ENCODE measurements at regions not wholly inside any gene's neighbourhood (a gene's known extent, or its start where the extent isn't known, plus 50 kb on each side); places are given as distances from the start of the nearest gene placed in this dataset.

DNA sequence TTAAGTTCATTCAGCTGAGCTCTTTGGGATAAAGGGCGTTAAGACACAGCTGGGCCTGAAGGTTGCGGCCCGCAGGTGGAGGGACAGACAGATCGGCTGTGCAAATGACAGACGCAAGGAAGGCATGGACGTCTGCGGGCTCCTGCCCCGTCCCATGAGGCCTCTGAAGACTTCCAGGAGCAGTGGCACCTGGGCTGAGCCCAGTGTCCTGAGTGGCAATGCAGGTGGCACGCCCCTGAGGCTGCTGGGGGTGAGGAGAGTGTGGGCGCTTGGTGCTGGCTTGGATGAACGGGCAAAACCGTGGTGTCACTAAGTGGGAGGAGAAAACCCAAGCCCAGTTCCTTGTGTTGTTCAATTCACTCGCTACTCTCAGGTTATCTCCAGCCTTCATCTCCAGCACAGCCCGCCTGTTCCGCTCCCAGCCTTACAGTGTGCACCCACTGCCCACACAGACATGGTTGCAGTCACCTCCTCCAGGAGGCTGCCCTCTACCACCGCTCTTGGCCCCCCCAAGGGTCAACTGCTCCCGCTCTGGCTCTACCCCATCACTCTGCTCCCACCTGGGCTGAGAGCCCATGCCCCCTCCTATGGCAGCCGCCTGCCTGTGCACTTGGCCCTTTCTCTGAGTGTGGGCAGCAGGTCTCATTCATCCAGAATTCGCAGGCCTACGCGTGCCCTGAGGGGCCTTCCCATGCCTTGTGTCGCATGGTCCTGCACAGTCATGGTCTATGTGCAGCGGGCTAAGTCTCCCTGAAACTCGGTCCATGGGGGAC, 50.3 kb downstream of the PTGR3 start:
- no peak for DNase-seq (ENCODE audit: low spot score)

DNA sequence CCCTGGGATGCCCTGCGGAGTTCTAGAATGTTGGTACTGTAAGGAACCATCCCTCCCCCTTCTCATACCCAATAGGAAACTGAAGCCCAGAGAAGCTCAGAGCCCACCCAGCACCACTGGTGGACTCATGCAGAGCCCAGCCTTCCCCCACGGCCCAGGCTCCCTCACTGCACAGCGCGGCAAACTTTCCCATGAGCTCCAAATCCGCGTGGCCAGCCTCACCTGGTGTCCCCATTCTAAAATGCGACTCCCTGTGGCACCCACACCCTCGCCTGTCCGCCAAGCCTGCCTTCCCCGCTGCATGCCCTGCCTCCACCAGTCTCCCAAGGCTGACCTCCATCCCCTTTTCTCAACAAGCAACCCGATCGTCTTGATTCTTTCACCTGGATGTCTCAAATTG, 51.1 kb downstream of the PTGR3 start:
- DNase-seq (ENCODE audit: low spot score), result no peak

DNA sequence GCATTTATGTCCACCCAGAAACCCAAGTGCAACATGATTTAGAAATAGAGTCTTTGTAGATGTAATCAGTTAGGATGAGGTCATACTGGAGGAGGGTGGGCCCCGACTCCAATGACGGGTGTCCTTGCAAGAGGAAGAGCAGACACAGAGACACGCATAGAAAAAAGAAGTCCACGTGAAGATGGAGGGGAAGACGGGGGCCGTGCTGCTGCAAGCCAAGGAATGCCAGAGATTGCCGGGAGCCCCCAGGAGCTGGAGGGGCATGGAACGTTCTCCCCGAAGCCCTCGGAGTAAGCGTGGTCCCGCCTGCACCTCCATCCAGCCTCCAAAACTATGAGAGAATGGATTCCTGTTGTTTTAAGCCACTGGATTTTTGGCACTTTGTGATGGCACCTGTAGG, 51.6 kb downstream of the PTGR3 start:
- DNase-seq (ENCODE audit: low spot score), result no peak

DNA sequence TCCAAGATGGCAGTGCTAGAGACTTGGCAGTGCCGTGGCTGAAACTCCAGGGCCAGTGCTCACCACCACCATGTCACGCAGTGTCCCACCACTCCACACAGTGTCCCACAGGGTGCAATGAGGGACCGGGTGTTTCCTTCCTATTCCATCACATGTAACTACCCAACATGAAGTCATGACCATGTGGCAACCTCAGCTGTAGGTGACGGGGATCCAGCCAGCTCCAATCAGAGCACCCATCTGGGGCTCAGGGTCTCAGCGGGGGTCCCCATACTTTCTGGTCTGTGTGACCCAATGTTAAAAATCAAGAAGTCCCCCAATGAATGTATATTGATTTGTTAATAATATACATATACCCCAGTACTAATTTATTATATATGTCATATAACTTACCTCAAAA, 52.1 kb downstream of the PTGR3 start:
- DNase-seq (ENCODE audit: low spot score), result no peak

DNA sequence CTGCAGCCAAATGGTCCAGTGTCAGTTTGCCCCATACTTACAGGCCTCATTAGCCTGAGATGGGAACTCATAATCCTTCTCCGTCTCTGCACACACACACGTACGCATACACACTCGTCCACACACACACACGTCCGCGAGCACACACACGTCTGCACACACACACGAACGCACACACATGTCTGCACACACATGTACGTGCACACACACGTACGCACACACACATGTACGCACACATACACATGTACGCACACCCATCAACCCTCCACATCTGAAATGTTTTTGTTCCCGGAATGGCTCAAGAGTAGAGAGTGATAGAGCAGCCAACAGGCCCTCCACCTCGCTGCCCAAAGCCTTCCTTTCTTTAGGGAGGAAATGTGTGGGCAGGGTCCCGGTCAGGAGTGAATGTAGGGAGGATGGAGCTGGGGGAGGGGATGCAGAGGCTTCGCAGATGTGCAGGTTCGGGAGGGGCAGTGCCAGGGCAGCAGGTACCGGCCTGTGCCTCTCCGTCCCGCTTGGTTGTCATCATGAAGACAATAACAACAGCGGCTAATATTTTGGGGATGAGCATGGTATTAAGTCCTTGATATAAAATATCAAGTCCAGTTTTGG, 52.7 kb downstream of the PTGR3 start:
- no peak for DNase-seq (ENCODE audit: low spot score)

DNA sequence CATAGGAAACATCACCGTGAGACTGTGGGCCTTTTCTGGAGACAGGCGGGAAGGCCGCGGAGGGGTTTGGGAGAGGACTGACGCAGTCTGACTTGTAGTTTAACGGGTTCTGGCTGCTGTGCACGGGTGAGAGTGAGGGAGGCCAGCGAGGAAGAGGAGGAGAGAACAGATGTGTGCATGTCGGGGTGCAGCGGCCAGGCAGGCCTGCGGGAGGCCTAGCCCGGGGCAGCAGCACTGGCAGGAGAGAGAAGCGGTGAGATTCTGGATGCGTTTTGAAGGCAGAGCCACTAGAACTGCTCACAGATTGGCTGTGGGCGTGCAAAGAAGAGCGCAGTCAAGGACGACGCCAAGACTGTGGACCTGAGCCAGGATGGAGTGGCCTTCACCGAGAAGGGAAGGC, 53.9 kb downstream of the PTGR3 start:
- DNase-seq (ENCODE audit: low spot score), result no peak

DNA sequence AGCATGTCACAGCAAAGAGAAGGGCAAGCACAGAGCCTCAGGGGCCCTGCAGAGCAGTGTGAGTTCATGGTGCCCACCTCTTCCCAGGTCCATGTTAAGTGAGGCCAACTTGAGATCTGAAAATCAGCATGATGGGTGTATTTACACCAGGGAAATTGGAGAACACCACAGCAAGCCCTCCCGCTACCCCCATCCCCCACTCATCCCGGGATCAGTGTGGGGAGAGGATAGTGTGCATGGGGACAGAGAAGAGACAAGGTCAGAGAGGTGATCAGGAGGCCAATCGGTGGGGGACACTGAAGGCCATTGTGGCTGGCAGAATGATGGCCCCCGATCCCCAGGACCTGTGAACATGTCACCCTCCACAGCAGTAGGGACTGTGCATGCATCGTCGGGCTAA, 54.7 kb downstream of the PTGR3 start:
- DNase-seq (ENCODE audit: low spot score), result no peak

DNA sequence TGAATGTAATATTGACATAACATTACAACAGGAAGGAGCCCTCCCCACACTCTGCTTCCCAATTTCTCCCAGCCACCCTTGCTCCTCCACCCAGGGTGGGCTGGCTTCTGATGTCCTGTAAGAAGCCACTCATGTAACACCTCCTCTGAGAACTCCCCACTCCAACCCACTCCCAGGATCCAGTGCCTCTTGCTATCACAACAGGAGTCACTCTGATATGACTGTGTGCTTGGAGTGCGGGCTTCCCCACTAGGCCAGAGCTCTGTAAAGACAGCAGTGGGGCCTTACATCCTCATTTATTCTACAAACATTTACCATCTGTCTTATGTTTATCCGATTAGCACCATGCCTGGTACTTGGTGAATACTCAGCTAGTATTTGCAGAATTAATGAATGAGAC, 65.1 kb downstream of the PTGR3 start:
- DNase-seq (ENCODE audit: low spot score), result no peak

DNA sequence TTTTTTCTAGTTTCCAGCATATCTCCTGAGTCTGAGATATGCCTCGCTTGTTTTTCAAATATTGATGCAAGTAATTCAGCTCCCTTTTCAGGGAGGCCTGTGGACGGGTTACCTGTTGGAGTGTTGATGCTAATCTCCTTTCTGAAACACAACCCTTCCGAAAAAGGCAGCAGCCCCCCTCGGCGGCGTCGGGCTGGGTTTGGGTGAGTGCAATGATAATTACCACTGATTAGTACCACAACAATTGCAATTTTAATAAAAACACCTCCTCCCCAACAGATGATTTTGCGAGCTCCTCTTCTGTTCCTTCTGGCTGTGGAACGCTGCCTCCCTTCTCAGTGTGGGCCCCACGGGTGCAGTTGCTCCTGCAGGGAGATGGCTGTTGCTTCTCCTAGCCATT, 66.3 kb downstream of the PTGR3 start:
- no peak for DNase-seq (ENCODE audit: low spot score)

DNA sequence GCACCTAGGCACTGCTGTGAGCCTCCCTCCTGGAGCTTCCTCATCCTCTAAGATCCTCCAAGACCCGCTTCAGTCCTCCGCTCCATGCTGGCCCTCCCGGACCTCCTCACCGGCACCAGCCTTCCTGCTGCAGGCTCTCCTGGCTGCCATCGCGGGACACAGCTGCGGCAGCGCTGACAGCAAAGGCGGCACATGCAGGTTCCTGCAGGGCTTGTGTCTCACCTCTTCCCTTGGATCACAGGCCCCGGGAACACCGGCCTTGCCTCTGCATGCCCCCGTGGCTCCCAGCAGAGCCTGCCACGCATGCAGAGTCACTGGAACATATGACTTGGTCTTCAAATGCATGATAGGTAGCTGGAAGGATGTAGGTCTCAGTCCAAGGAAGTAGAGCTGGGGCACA, 67.2 kb downstream of the PTGR3 start:
- no peak for DNase-seq (ENCODE audit: low spot score)

DNA sequence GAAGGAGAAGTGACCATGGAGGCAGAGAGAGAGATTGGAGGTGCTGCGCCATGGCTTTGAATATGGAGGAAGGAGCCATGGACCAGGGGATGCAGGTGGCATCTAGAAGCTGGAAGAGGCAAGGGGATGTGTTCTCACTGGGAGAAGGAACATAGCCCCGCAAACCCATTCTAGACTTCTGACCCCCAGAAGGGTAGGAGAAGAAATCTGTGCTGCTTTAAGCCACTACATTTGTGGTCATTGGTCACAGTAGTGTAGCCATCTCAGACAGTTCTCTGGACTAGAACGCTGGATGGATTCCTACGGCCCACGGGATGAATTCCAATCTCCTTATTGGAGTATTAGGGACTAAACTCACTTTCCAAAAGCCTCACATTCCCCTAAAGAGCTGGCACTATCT, 67.8 kb downstream of the PTGR3 start:
- DNase-seq (ENCODE audit: low spot score), result no peak

DNA sequence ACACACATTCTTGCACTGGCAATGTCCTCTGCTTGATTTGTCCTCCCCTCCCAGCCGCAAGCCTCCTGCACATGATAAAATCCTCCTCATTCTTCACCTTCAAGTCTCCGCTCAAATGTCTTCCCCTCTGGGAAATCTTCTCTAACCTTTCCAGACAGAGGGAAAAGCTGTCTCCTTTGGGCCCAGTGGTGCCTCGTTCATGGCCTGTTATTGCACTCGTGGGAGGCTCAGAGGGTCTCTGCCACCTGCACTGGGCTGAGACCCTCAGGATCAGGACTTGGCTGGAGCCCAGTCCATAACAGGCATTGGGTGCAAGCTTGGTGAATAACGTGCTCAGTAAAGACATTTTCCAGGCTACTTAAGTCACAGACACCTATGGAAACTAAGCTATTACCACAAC, 68.6 kb downstream of the PTGR3 start:
- no peak for DNase-seq (ENCODE audit: low spot score)

DNA sequence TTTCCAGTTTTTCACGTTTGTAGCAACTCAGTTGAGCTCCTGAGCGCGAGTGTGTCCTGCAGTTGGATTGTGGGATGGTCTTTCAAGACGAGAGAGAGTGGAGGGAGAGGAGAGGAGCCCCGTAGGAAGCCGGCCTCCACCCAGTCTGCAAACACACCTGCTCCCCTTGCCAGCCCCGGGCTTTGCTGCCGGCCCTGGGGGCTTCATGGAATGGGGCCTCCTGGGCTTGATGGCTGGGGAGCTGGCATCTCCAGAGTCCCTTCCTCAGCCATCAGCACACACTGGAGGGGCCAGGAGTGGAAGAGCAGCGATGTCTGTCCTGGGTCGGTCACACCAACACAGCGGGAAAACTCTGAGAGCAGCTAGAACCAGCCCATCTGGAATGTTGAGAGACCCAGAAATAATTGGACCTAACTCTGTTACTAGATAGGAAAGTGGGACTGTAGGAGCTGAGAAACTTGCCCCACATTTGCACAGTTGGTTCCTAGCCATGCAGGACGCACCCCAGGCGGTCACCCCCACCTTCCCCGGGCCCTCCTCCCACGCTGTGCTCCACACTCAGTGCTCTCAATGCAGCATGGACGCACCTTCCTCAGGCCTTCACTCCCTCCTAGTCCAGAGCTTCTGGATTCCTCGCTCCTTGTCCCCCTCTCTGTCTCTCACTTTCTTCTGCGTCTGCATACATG, 69.6 kb downstream of the PTGR3 start:
- DNase-seq (ENCODE audit: low spot score), result no peak

DNA sequence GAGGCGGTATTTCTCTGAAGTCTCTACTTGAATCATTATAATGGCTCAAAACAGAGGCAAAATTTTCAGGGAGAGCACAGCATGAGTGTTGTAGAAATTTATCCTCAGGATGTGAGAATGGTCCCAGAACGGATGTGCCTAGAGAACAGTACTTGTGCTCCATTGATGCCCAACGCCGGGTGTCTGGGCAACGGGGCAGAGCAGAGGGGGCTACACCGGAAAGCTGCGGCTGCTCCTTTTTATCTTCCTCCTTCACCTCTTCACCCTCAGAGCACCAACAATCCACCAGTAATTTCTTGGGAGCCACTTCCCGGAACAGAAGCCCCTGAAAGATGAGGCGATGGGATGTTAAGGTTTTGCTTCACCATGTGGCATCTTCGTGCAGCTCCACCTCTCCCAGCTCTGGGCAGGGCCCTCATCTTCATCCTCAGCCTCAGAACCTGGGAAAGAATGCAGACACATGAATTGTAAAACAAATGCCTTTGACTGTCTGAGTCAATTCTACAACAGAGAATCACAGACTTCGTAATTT, 71.5 kb downstream of the PTGR3 start:
- DNase-seq (ENCODE audit: low spot score), result no peak

DNA sequence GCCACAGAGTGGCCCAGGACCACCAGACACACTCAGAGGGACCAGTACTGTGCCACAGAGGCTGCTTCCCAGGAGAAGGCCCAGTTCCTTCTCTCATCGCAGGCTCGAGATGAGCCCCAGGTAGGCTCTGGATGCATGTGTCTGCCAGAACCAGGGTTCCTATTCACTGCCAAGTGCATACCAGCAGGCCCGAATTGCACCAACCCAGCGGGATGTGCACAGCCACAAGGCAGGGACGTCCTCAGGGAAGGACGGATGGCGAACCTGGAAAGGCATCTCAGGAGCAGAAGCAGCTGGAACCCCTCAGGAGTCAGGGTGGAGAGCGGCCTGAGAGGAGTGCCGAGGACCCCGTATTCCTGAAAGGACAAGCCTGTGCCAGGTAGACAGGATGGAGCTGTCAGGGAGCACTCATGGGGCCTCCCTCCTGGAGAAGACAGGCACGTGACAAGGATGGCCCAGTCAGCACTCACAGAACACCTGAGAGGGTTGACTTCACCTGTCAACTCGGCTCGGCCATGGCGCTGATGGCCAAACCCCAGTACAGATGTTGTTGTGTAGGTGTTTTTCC, 73.7 kb downstream of the PTGR3 start:
- DNase-seq (ENCODE audit: low spot score), result no peak

DNA sequence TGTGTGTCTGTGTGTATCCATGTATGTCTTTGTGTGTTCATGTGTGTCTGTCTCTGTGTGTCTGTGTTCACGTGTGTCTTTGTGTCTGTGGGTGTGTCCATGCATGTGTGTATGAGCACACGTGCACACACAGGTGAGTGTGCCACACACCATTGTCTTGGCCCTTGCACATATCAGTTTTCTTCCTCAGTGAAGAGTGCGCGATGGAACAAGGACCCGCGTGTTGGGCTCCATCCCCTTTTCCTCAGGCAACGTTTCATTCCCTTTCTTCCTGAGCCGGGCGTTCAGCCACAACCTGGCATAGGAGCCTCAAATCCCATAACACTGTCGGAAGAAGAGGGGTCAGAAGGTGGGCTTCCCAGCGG, 74.3 kb downstream of the PTGR3 start:
- DNase-seq (ENCODE audit: low spot score), result no peak

DNA sequence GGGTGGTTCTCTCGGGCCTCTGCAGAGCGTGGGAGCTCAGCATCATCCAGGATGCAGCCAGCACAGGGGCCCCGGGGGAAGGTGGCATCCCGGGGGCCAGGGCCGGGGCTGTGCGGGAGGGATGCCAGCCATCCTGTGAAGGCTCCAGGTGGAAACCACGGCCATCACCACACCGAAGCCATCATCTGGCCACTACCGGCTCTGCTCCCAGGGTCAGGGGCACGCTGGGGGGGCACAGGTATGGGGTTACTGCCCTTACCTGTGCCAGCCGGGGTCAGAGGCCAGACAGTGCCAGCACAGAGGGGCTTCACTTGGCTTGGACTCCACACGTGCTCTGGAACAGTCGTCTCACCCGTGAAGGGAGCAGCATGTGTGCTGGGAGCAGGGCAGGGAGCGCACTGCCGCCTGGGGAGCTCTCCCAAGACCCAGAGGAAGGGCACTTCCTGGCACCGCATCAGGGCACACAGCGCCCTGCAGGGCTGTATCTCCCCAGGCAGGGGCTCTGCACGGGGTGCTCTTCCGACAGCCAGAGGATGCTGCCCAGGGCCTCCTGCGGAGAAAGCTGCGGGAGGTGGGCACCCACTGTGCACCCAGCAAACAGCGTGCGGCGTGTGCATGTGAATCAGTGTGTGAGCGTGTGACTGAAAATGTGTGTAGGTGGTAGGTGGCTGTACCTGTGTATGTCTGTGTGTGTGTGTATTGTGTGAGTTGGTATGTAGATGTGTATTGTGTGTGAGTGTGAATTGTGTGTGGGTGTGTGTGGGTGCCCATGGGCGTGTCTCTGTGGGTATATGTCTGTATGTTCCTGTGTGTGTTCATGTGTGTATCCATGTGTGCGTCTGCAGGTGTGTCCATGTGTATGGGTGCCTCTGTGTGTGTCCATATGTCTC, 75.0 kb downstream of the PTGR3 start:
- no peak for DNase-seq (ENCODE audit: low spot score)

DNA sequence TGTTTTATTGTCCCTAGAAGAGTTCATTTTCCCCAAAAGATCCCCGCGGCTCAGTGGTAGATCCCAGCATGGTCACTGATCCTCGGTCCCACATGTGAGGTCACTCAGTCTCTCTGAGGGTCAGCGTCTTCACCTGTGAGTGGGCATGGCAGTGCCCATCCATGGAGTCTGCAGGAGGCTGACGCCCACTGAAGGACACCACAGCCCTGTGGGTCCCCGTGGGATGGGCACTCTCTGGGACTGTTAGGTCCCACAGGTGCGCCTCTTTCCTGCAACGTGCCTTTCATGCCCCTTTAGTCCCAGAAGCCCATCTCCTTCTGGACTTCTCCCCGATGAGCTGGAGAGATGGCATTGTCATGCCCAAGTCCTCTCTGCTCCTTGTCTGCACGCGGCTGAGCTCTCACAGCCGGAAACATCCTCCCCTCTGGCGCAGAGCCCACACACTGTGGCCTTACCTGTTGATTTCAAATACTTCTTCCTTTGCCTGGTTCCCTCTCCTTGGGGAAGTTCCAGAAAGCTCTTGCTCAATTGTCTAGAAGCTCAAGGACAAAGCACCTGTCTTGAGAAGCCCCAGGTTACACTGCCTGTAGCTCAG, 75.9 kb downstream of the PTGR3 start:
- DNase-seq (ENCODE audit: low spot score), result no peak

DNA sequence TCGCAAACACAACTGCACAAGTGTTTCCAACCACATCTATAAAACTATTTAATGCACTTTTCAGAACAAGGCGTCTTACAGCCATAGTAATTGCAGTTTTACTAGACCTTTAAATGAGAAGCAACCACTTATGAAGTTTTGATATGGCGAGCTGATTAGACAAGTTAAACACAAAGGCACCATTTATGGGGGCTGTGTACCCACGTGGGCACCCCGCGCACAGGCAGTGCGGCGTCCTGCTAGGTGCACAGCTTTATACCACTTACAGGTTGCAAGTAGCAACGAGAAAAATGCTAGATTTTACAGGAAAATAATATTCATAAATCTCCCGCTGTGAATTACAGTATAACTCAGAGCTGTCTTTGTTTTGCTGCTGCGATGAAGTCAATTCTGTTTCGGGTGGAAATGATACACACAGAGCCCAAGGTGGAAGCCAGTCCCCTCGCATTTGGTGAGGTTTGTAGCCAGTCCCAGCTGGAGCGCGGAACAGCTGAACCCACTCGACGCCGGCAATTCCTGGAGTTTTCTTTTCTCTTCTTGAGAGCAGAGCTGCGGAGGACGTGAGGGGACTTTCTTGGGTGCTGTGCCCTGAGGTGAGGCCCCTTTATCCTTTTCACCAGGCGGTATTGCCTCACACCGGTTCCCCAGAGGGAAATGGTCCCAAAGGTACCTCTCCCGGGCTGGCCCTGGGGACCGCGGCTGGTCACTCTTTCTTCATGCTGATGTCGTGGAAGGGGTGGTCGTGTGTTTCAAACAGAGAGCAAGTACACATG, 76.7 kb downstream of the PTGR3 start:
- DNase-seq (ENCODE audit: low spot score), result no peak

DNA sequence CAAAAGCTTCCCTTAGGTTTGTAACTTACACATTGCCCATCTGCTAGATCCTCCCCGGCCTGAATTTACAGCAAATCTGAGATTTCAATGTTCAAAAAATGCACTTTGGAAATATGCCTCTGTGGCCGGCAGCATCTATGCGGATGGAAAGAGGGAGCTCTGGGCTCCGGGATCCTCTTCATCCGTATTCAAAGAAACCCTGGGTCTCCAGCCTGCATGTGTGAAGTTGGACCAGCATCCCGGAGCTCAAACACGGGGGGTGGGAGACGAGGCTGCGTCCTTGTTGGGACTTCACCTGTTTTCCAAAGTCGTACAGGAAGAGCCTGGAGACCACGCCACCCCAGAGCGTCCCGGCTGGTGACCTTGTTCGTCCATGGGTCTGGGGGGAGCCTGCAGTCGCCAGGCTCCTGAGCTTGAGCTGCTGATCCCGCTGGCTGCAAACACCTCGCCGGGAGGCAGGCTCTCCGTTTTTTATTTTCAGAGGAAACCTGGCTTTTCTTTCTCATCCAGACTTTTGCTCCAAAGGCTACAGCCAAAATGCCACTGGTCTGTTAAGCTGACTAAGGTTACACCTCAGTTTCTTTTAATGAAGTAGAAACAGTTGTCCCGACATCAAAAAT, 77.4 kb downstream of the PTGR3 start:
- DNase-seq (ENCODE audit: low spot score), result no peak

Measured in HuH-7.5 (cell line).